Coronary artery (tissue), 2 donors: ENCODE measurements at regions not wholly inside any gene's neighbourhood (a gene's known extent, or its start where the extent isn't known, plus 50 kb on each side); places are given as distances from the start of the nearest gene placed in this dataset.

Experiments
- DNase-seq: peaks from one replicate; pipeline ENCODE4 v3.0.0-alpha.2; 2017; ENCODE audit warnings: low spot score
- H3K27ac ChIP-seq, 2 donors: fragments of 200-600 bp; sonication (generic); one replicate each; pipeline ENCODE4 v1.5.1; 2016 to 2019
- H3K4me3 ChIP-seq: fragments of 200-600 bp; sonication (generic); 2 replicates; pipeline ENCODE4 v1.5.1; 2016; ENCODE audit warnings: mild to moderate bottlenecking, moderate library complexity
- TF ChIP-seq, protein P1 (sequence below): fragments of 200-600 bp; sonication (generic); IDR thresholded peaks from one replicate; pipeline ENCODE4 v1.5.1; 2019; ENCODE audit warnings: antibody characterized with exemption

DNA sequence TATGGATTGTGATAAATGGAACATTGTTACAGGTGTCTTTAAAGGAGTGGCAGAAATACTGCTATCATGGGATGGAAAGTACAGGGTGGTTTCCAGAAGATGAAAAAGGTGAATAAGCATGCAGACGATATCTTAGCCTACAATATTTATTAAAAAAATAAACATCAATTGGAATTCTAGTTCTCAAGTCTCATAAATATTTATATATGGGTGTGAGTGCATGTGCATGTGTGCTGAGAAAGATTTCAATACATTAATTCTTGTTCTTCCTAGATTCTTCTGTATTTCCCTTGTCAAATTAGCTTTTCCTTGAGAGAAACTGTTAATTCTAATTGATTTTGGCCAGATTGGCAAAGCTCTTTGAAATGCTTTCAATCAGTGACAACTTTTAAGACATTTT lies 618.2 kb downstream of the METTL15 start:
- DNase-seq = no peak
- no peak overlapping the region for H3K27ac ChIP-seq

DNA sequence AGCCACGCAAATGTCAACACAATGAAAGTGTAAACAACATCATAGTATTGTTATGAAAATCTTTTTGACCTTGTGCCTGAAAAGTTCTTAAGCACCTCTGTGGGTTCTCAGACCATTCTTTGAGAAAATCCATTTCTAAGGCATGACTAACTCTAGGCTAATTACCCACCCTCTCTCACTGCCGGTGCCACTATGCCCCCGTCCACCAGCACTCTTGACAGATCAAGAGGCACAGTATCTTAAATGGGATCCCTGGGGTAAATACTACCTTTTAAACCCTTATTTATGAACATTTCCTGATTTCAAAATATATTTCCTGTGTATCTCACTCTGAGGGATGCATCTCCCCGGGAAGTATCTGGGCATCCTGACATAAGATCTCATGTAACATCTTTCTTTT lies 607.5 kb downstream of the METTL15 start:
- TF ChIP-seq, protein P1, sequence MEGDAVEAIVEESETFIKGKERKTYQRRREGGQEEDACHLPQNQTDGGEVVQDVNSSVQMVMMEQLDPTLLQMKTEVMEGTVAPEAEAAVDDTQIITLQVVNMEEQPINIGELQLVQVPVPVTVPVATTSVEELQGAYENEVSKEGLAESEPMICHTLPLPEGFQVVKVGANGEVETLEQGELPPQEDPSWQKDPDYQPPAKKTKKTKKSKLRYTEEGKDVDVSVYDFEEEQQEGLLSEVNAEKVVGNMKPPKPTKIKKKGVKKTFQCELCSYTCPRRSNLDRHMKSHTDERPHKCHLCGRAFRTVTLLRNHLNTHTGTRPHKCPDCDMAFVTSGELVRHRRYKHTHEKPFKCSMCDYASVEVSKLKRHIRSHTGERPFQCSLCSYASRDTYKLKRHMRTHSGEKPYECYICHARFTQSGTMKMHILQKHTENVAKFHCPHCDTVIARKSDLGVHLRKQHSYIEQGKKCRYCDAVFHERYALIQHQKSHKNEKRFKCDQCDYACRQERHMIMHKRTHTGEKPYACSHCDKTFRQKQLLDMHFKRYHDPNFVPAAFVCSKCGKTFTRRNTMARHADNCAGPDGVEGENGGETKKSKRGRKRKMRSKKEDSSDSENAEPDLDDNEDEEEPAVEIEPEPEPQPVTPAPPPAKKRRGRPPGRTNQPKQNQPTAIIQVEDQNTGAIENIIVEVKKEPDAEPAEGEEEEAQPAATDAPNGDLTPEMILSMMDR = no peak
- no peak for DNase-seq
- no peak overlapping the region for H3K27ac ChIP-seq
- no peak overlapping the region for H3K4me3 ChIP-seq

More for the DNA sequence above, 618.2 kb downstream of the METTL15 start:
- H3K4me3 ChIP-seq = no peak overlapping the region
- TF ChIP-seq, protein P1 = no peak

DNA sequence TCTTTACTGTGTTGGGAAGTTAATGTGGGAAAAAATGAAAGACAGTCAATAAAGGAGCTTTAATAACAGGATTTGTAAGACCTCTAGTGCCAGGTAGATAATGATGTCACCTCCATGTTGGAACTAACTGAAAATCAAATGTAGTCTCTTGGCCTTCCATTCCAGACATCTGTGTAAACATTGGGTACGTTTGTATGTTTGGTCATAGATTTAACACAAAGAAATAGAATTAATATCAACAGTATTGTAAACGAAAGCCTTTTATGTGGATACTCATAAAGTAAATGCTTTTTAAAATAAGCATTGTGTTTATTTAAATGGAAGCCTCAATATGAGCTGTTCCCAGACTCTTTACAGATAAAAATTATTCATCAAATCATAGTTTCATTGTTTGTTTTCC lies 605.7 kb downstream of the METTL15 start:
- no peak overlapping the region for H3K4me3 ChIP-seq
- TF ChIP-seq, protein P1 = no peak
- H3K27ac ChIP-seq = no peak overlapping the region
- no peak for DNase-seq

DNA sequence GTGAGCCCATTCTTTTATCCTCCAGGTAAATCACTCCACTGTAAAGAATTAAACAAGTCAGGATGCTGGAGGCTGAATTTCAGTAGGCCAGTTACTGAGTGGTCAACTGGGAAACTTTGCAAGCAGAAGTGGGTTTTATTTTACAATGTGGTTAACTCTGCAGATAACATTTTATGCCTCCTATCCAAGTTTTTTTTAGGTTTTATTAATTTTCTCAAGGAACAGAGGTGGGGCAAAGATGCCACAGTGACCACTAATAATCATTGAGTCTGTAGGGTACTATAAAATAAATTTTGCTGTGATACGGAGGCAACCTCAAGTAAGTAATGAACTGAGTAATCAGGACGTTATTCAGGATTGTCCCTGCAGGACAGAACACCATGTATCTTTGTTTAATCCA lies 599.9 kb downstream of the METTL15 start:
- DNase-seq = no peak
- TF ChIP-seq, protein P1 = no peak

DNA sequence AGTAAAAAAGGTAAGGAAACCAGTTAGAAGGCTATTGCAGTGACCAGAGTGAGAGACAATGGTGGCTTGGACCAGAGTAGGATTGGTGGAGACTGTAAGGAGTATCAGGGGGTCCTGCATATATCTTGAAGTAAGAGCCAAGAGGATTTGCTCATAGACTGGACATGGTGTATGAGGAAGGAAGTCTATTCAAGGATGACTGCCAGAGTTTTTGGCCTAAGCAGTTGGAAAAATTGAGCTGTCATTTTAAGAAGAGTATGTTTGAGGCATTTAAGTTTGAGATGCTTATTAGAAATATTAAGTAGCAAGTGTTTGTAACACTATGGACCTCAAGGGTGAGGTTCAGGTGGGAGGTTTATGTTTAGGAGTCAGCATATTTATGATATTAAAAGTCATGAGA lies 596.6 kb downstream of the METTL15 start:
- no peak for DNase-seq
- Histone ChIP-seq H3K27ac (no peak overlapping the region), H3K4me3 (no peak overlapping the region)
- TF ChIP-seq, protein P1 = no peak

More for the DNA sequence above, 599.9 kb downstream of the METTL15 start:
- Histone ChIP-seq H3K4me3 (no peak overlapping the region), H3K27ac (no peak overlapping the region)

DNA sequence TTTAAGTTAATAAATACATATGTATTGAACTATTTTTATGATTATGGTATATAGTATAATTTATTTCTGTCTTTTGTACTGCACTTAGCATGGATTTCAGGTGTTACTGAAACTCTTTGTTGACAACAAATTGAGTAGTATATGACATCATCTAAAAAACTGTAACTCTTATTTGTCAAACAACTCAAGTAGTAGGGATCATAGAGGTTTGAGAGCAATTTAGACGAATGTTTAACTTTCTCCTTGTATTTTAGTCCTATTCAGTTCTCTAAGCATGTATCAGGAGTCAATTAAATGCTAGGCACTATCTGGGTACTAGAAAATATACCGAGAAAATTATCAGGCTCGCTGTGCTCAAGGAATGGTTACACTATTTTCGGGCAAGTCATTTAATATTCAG lies 595.2 kb downstream of the METTL15 start:
- H3K27ac ChIP-seq = no peak overlapping the region
- no peak overlapping the region for H3K4me3 ChIP-seq
- DNase-seq = no peak
- TF ChIP-seq, protein P1 = no peak

DNA sequence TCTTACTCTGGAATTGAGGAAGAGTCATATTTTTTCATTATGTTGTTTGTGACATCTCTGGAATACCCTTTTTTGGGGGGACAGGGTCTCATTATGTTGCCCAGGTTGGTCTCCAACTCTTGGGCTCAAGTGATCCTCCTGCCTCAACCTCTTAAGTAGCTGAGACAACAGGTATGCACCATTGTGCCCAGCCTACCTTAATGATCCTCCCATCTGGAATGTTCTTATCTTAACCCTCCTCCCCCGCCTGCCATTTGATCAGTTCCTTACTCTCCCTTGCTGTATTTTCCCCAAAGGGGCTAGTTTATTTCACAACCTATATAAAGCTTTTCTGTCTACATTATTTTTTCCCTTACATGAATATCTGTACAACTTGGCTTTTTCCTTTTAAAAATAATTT lies 594.7 kb downstream of the METTL15 start:
- no peak overlapping the region for H3K27ac ChIP-seq
- TF ChIP-seq, protein P1 = no peak
- H3K4me3 ChIP-seq = no peak overlapping the region
- no peak for DNase-seq
